ENCODE measurements at regions not wholly inside any gene's neighbourhood (a gene's known extent, or its start where the extent isn't known, plus 50 kb on each side); places are given as distances from the start of the nearest gene placed in this dataset.
"Not testable (repeated sequence)": the region's sequence is repeated elsewhere in the genome, so short reads cannot be mapped to it uniquely, and the experiment has no call there.

- TF ChIP-seq EZH2 (IDR thresholded peaks at IDR 0.05): no peak
- TF ChIP-seq FOXP2 (optimal IDR thresholded peaks at IDR 0.05; ENCODE audit: control extremely low read depth, extremely low read length, insufficient read depth): no peak
- TF ChIP-seq POLR2AphosphoS5 (IDR thresholded peaks at IDR 0.05; ENCODE audit: borderline replicate concordance, low read depth, low read length): no peak
- no peak overlapping the region for H3K27ac ChIP-seq
- no peak for DNase-seq (ENCODE audit: low read depth, low spot score)
- no peak overlapping the region for H3K4me3 ChIP-seq
- no peaks in the 10 kb centered on the region for H3K36me3 ChIP-seq (ENCODE audit: insufficient read depth, low read length)
- H3K9me3 ChIP-seq (ENCODE audit: low read depth, low read length): no peaks in the 10 kb centered on the region
- no peak overlapping the region for H3K9ac ChIP-seq (ENCODE audit: insufficient read length)
Observed at GRCh38 chr18:55968550-55968949, 380.6 kb upstream of the TCF4 start.

GRCh38 chr18:55967019-55967418 lies 379.0 kb upstream of the TCF4 start:
- Histone ChIP-seq H3K9me3 (ENCODE audit: low read depth, low read length) (no peaks in the 10 kb centered on the region), H3K27ac (no peak overlapping the region), H3K4me3 (no peak overlapping the region), H3K36me3 (ENCODE audit: insufficient read depth, low read length) (no peaks in the 10 kb centered on the region), H3K9ac (ENCODE audit: insufficient read length) (no peak overlapping the region)
- DNase-seq (ENCODE audit: low read depth, low spot score): no peak
- TF ChIP-seq EZH2 (IDR thresholded peaks at IDR 0.05) (no peak), POLR2AphosphoS5 (IDR thresholded peaks at IDR 0.05; ENCODE audit: borderline replicate concordance, low read depth, low read length) (no peak), FOXP2 (optimal IDR thresholded peaks at IDR 0.05; ENCODE audit: control extremely low read depth, extremely low read length, insufficient read depth) (no peak)

- Histone ChIP-seq H3K9ac (ENCODE audit: insufficient read length) (no peak overlapping the region), H3K9me3 (ENCODE audit: low read depth, low read length) (no peaks in the 10 kb centered on the region), H3K4me3 (no peak overlapping the region), H3K36me3 (ENCODE audit: insufficient read depth, low read length) (no peaks in the 10 kb centered on the region), H3K27ac (no peak overlapping the region)
- DNase-seq (ENCODE audit: low read depth, low spot score): no peak
- TF ChIP-seq FOXP2 (optimal IDR thresholded peaks at IDR 0.05; ENCODE audit: control extremely low read depth, extremely low read length, insufficient read depth): no peak
- no peak for TF ChIP-seq POLR2AphosphoS5 (IDR thresholded peaks at IDR 0.05; ENCODE audit: borderline replicate concordance, low read depth, low read length)
- no peak for TF ChIP-seq EZH2 (IDR thresholded peaks at IDR 0.05)
Observed at GRCh38 chr18:55964171-55964570, 376.2 kb upstream of the TCF4 start.

- H3K36me3 ChIP-seq (ENCODE audit: insufficient read depth, low read length): no peaks in the 10 kb centered on the region
- no peak overlapping the region for H3K27ac ChIP-seq
- DNase-seq (ENCODE audit: low read depth, low spot score): no peak
- no peak overlapping the region for H3K4me3 ChIP-seq
- H3K9ac ChIP-seq (ENCODE audit: insufficient read length): no peak overlapping the region
- H3K9me3 ChIP-seq (ENCODE audit: low read depth, low read length): no peaks in the 10 kb centered on the region
- TF ChIP-seq EZH2 (IDR thresholded peaks at IDR 0.05) (no peak), POLR2AphosphoS5 (IDR thresholded peaks at IDR 0.05; ENCODE audit: borderline replicate concordance, low read depth, low read length) (no peak), FOXP2 (optimal IDR thresholded peaks at IDR 0.05; ENCODE audit: control extremely low read depth, extremely low read length, insufficient read depth) (no peak)
Observed at GRCh38 chr18:55953326-55953725, 365.3 kb upstream of the TCF4 start.

GRCh38 chr18:55951738-55952137 lies 363.7 kb upstream of the TCF4 start:
- not testable (repeated sequence) for DNase-seq (ENCODE audit: low read depth, low spot score); H3K27ac ChIP-seq; H3K9me3 ChIP-seq (ENCODE audit: low read depth, low read length); H3K9ac ChIP-seq (ENCODE audit: insufficient read length); H3K4me3 ChIP-seq; H3K36me3 ChIP-seq (ENCODE audit: insufficient read depth, low read length)

GRCh38 chr18:55950379-55951166 lies 362.6 kb upstream of the TCF4 start:
- no peak for TF ChIP-seq FOXP2 (optimal IDR thresholded peaks at IDR 0.05; ENCODE audit: control extremely low read depth, extremely low read length, insufficient read depth)
- TF ChIP-seq EZH2 (IDR thresholded peaks at IDR 0.05): no peak
- TF ChIP-seq POLR2AphosphoS5 (IDR thresholded peaks at IDR 0.05; ENCODE audit: borderline replicate concordance, low read depth, low read length): no peak
- H3K4me3 ChIP-seq: no peak overlapping the region
- H3K9ac ChIP-seq (ENCODE audit: insufficient read length): no peak overlapping the region
- DNase-seq (ENCODE audit: low read depth, low spot score): no peak
- no peaks in the 10 kb centered on the region for H3K9me3 ChIP-seq (ENCODE audit: low read depth, low read length)
- no peaks in the 10 kb centered on the region for H3K36me3 ChIP-seq (ENCODE audit: insufficient read depth, low read length)
- H3K27ac ChIP-seq: no peak overlapping the region

GRCh38 chr18:55934821-55935220 lies 346.8 kb upstream of the TCF4 start:
- DNase-seq (ENCODE audit: low read depth, low spot score): no peak
- H3K9me3 ChIP-seq (ENCODE audit: low read depth, low read length): peaks cover 2% of the 10 kb centered on the region; the same call in 1 of the 2 replicates
- no peak overlapping the region for H3K27ac ChIP-seq
- H3K36me3 ChIP-seq (ENCODE audit: insufficient read depth, low read length): no peaks in the 10 kb centered on the region
- H3K9ac ChIP-seq (ENCODE audit: insufficient read length): no peak overlapping the region
- H3K4me3 ChIP-seq: no peak overlapping the region
- TF ChIP-seq EZH2 (IDR thresholded peaks at IDR 0.05): no peak
- no peak for TF ChIP-seq POLR2AphosphoS5 (IDR thresholded peaks at IDR 0.05; ENCODE audit: borderline replicate concordance, low read depth, low read length)
- TF ChIP-seq FOXP2 (optimal IDR thresholded peaks at IDR 0.05; ENCODE audit: control extremely low read depth, extremely low read length, insufficient read depth): no peak

GRCh38 chr18:55932675-55933074 lies 344.7 kb upstream of the TCF4 start:
- no peak overlapping the region for H3K4me3 ChIP-seq
- H3K9ac ChIP-seq (ENCODE audit: insufficient read length): no peak overlapping the region
- no peak for TF ChIP-seq FOXP2 (optimal IDR thresholded peaks at IDR 0.05; ENCODE audit: control extremely low read depth, extremely low read length, insufficient read depth)
- TF ChIP-seq POLR2AphosphoS5 (IDR thresholded peaks at IDR 0.05; ENCODE audit: borderline replicate concordance, low read depth, low read length): no peak
- TF ChIP-seq EZH2 (IDR thresholded peaks at IDR 0.05): no peak
- 0 out of 2 replicates have a peak, but pooled peaks cover 2% of the 10 kb centered on the region for H3K9me3 ChIP-seq (ENCODE audit: low read depth, low read length)
- DNase-seq (ENCODE audit: low read depth, low spot score): no peak
- no peaks in the 10 kb centered on the region for H3K36me3 ChIP-seq (ENCODE audit: insufficient read depth, low read length)
- no peak overlapping the region for H3K27ac ChIP-seq

GRCh38 chr18:55927831-55928230 lies 339.8 kb upstream of the TCF4 start:
- TF ChIP-seq FOXP2 (optimal IDR thresholded peaks at IDR 0.05; ENCODE audit: control extremely low read depth, extremely low read length, insufficient read depth) (no peak), POLR2AphosphoS5 (IDR thresholded peaks at IDR 0.05; ENCODE audit: borderline replicate concordance, low read depth, low read length) (peak; percentile 16; the same call in 1 of the 2 replicates), EZH2 (IDR thresholded peaks at IDR 0.05) (no peak)
- H3K9ac ChIP-seq (ENCODE audit: insufficient read length): no peak overlapping the region
- no peak overlapping the region for H3K27ac ChIP-seq
- no peaks in the 10 kb centered on the region for H3K36me3 ChIP-seq (ENCODE audit: insufficient read depth, low read length)
- peak overlapping the region; percentile 22; the same call in 1 of the 2 replicates for H3K4me3 ChIP-seq
- DNase-seq (ENCODE audit: low read depth, low spot score): peak; percentile 52
- no peaks in the 10 kb centered on the region for H3K9me3 ChIP-seq (ENCODE audit: low read depth, low read length)

All from SK-N-MC (cell line).